GM10266 (cell line): ENCODE measurements at regions not wholly inside any gene's neighbourhood (a gene's known extent, or its start where the extent isn't known, plus 50 kb on each side); places are given as distances from the start of the nearest gene placed in this dataset.

Experiments
- DNase-seq: peaks from one replicate; pipeline ENCODE4 v3.0.0; 2012; ENCODE audit errors: extremely low spot score
- CTCF ChIP-seq: IDR thresholded peaks from 2 replicates; pipeline ENCODE4 v1.5.1; 2012; ENCODE audit warnings: mild to moderate bottlenecking, low read depth; ENCODE audit not compliant: control insufficient read depth, insufficient read depth; ENCODE audit errors: missing control alignments

- no peak for DNase-seq
- no peak for TF ChIP-seq CTCF
These were observed 439.8 kb upstream of the SLC14A2 start for GRCh38 chr18:45175511-45175910.

- no peak for TF ChIP-seq CTCF
- no peak for DNase-seq
These were observed 428.4 kb upstream of the SLC14A2 start for GRCh38 chr18:45186832-45187231.

- no peak for TF ChIP-seq CTCF
- DNase-seq, result no peak
These were observed 423.5 kb upstream of the SLC14A2 start for GRCh38 chr18:45191795-45192194.

GRCh38 chr18:45197526-45197970 is 417.7 kb upstream of the SLC14A2 start:
- no peak for TF ChIP-seq CTCF
- peak; percentile 58 for DNase-seq

GRCh38 chr18:45198526-45198925 is 416.8 kb upstream of the SLC14A2 start:
- DNase-seq, result no peak
- TF ChIP-seq CTCF, result no peak

- no peak for TF ChIP-seq CTCF
- DNase-seq, result no peak
These were observed 414.2 kb upstream of the SLC14A2 start for GRCh38 chr18:45201029-45201428.

- no peak for DNase-seq
- TF ChIP-seq CTCF, result no peak
These were observed 413.8 kb upstream of the SLC14A2 start for GRCh38 chr18:45201489-45201888.
